Neural cell (in vitro differentiated cells): ENCODE measurements at regions not wholly inside any gene's neighbourhood (a gene's known extent, or its start where the extent isn't known, plus 50 kb on each side); places are given as distances from the start of the nearest gene placed in this dataset.

ENCODE experiments used
- CTCF ChIP-seq: fragments of 450-650 bp; IDR thresholded peaks from 2 replicates; pipeline ENCODE4 v1.5.1; 2014; ENCODE audit warnings: antibody characterized with exemption, mild to moderate bottlenecking, moderate library complexity; ENCODE audit not compliant: poor library complexity, severe bottlenecking
- EP300 ChIP-seq: fragments of 450-650 bp; conservative IDR thresholded peaks from 2 replicates; pipeline ENCODE4 v1.6.1; 2014; ENCODE audit warnings: antibody characterized with exemption, mild to moderate bottlenecking, moderate library complexity; ENCODE audit not compliant: poor library complexity, severe bottlenecking
- EZH2 ChIP-seq: fragments of 200-600, 300-800 bp; shearing (Covaris generic), sonication (generic); IDR thresholded peaks from 2 replicates; pipeline ENCODE4 v1.6.1; 2014; ENCODE audit warnings: antibody characterized with exemption, low read length, borderline replicate concordance, mild to moderate bottlenecking; ENCODE audit not compliant: insufficient read depth, poor library complexity, severe bottlenecking
- MXI1 ChIP-seq: fragments of 450-650 bp; conservative IDR thresholded peaks from 2 replicates; pipeline ENCODE4 v1.6.1; 2014; ENCODE audit warnings: antibody characterized with exemption, mild to moderate bottlenecking; ENCODE audit not compliant: poor library complexity, severe bottlenecking
- POLR2AphosphoS5 ChIP-seq: IDR thresholded peaks from 2 replicates; pipeline ENCODE4 v1.6.1; 2012
- RAD21 ChIP-seq: fragments of 450-650 bp; conservative IDR thresholded peaks from 2 replicates; pipeline ENCODE4 v1.6.1; 2014; ENCODE audit warnings: antibody characterized with exemption, mild to moderate bottlenecking, moderate library complexity
- REST ChIP-seq: IDR thresholded peaks from 2 replicates; pipeline ENCODE4 v1.6.1; 2012; ENCODE audit warnings: borderline replicate concordance
- SMC3 ChIP-seq: fragments of 450-650 bp; conservative IDR thresholded peaks from 2 replicates; pipeline ENCODE4 v1.6.1; 2014; ENCODE audit warnings: antibody characterized with exemption, mild to moderate bottlenecking, moderate library complexity; ENCODE audit not compliant: poor library complexity
- TAF1 ChIP-seq: IDR thresholded peaks from 2 replicates; pipeline ENCODE4 v1.6.1; 2012; ENCODE audit warnings: low read depth

- TF ChIP-seq TAF1 (no peak), MXI1 (no peak), CTCF (no peak), EP300 (no peak), POLR2AphosphoS5 (no peak), REST (no peak), SMC3 (no peak), EZH2 (no peak), RAD21 (no peak)
These were observed 99.4 kb upstream of the LPP start for GRCh38 chr3:188054541-188054940.
